ENCODE measurements at regions not wholly inside any gene's neighbourhood (a gene's known extent, or its start where the extent isn't known, plus 50 kb on each side); places are given as distances from the start of the nearest gene placed in this dataset.

GRCh38 chr18:51998711-51999110 is 341.3 kb upstream of the DCC start:
- H3K27ac Mint-ChIP-seq: no peak overlapping the region
- TF ChIP-seq EZH2 (IDR thresholded peaks at IDR 0.05) (no peak), EZH2phosphoT487 (IDR thresholded peaks at IDR 0.05) (no peak), CTCF (IDR thresholded peaks at IDR 0.05) (no peak)
- no peak overlapping the region for H3K4me3 Mint-ChIP-seq

GRCh38 chr18:51999351-51999750 is 340.6 kb upstream of the DCC start:
- Histone ChIP-seq H3K36me3 (no peaks in the 10 kb centered on the region), H3K9me3 (ENCODE audit: low read depth) (no peaks in the 10 kb centered on the region), H3K4me1 (peaks cover 9% of the 10 kb centered on the region), H3K27ac (no peak overlapping the region), H3K4me3 (no peak overlapping the region), H3K9ac (no peak overlapping the region), H4K20me1 (ENCODE audit: low read depth) (no peaks in the 10 kb centered on the region), H3K27me3 (no peaks in the 10 kb centered on the region), H3F3A (ENCODE audit: low read depth) (no peaks in the 10 kb centered on the region), H3K79me2 (ENCODE audit: low read depth) (no peaks in the 10 kb centered on the region), H2AFZ (replicated peaks) (no peak overlapping the region), H3K4me2 (no peak overlapping the region)
- no peak overlapping the region for H3K4me3 Mint-ChIP-seq
- H3K4me1 Mint-ChIP-seq: no peaks in the 10 kb centered on the region
- TF ChIP-seq EZH2 (IDR thresholded peaks at IDR 0.05) (no peak), CTCF (IDR thresholded peaks at IDR 0.05) (no peak), EZH2phosphoT487 (IDR thresholded peaks at IDR 0.05) (no peak)
- no peak for DNase-seq (ENCODE audit: low spot score)
- H3K27ac Mint-ChIP-seq: no peak overlapping the region
- no peaks in the 10 kb centered on the region for H3K36me3 Mint-ChIP-seq
- peaks cover under 1% of the 10 kb centered on the region for H3K9me3 Mint-ChIP-seq
- peaks cover 1% of the 10 kb centered on the region for H3K27me3 Mint-ChIP-seq (ENCODE audit: insufficient read depth, low read depth)

More at GRCh38 chr18:51998711-51999110, 341.3 kb upstream of the DCC start:
- H3K4me2 ChIP-seq: no peak overlapping the region
- H3K79me2 ChIP-seq (ENCODE audit: low read depth): no peaks in the 10 kb centered on the region
- Mint-ChIP-seq H3K27me3 (ENCODE audit: insufficient read depth, low read depth) (no peaks in the 10 kb centered on the region), H3K4me1 (no peaks in the 10 kb centered on the region), H3K9me3 (no peaks in the 10 kb centered on the region), H3K36me3 (no peaks in the 10 kb centered on the region)
- no peaks in the 10 kb centered on the region for H3K9me3 ChIP-seq (ENCODE audit: low read depth)
- H3F3A ChIP-seq (ENCODE audit: low read depth): no peaks in the 10 kb centered on the region
- no peaks in the 10 kb centered on the region for H3K27me3 ChIP-seq
- no peak overlapping the region for H3K9ac ChIP-seq
- H3K4me1 ChIP-seq: peaks cover 9% of the 10 kb centered on the region
- DNase-seq (ENCODE audit: low spot score): no peak
- no peak overlapping the region for H2AFZ ChIP-seq (replicated peaks)
- H4K20me1 ChIP-seq (ENCODE audit: low read depth): no peaks in the 10 kb centered on the region
- no peaks in the 10 kb centered on the region for H3K36me3 ChIP-seq
- no peak overlapping the region for H3K4me3 ChIP-seq
- H3K27ac ChIP-seq: no peak overlapping the region

GRCh38 chr18:52000435-52000834 is 339.6 kb upstream of the DCC start:
- no peak overlapping the region for H3K9ac ChIP-seq
- H3K4me1 ChIP-seq: peaks cover 9% of the 10 kb centered on the region
- TF ChIP-seq CTCF (IDR thresholded peaks at IDR 0.05) (no peak), EZH2 (IDR thresholded peaks at IDR 0.05) (no peak), EZH2phosphoT487 (IDR thresholded peaks at IDR 0.05) (no peak)
- no peaks in the 10 kb centered on the region for H3K27me3 ChIP-seq
- H3K4me2 ChIP-seq: no peak overlapping the region
- no peaks in the 10 kb centered on the region for H4K20me1 ChIP-seq (ENCODE audit: low read depth)
- Mint-ChIP-seq H3K4me3 (no peak overlapping the region), H3K36me3 (no peaks in the 10 kb centered on the region), H3K4me1 (no peaks in the 10 kb centered on the region), H3K27me3 (ENCODE audit: insufficient read depth, low read depth) (peaks cover 2% of the 10 kb centered on the region), H3K9me3 (peaks cover 2% of the 10 kb centered on the region), H3K27ac (no peak overlapping the region)
- no peaks in the 10 kb centered on the region for H3K79me2 ChIP-seq (ENCODE audit: low read depth)
- H3K9me3 ChIP-seq (ENCODE audit: low read depth): no peaks in the 10 kb centered on the region
- H3K4me3 ChIP-seq: no peak overlapping the region
- DNase-seq (ENCODE audit: low spot score): no peak
- H2AFZ ChIP-seq (replicated peaks): no peak overlapping the region
- H3F3A ChIP-seq (ENCODE audit: low read depth): no peaks in the 10 kb centered on the region
- no peak overlapping the region for H3K27ac ChIP-seq
- no peaks in the 10 kb centered on the region for H3K36me3 ChIP-seq

All from neural progenitor cell (in vitro differentiated cells).